Activated T-cell treated with anti-CD3 and anti-CD28 coated beads, Interleukin-2, amount 50 U/mL, for 72 hours (primary cell): ENCODE measurements at regions not wholly inside any gene's neighbourhood (a gene's known extent, or its start where the extent isn't known, plus 50 kb on each side); places are given as distances from the start of the nearest gene placed in this dataset.
"Not testable (repeated sequence)": the region's sequence is repeated elsewhere in the genome, so short reads cannot be mapped to it uniquely, and the experiment has no call there.

ENCODE experiments used
- ATAC-seq, 2 donors: fragments of 150-1000 bp; cut with Tn5 transposase; replicated peaks in 1 of 2; 2 replicates each; pipeline ENCODE4 v1.10.0; 2021; ENCODE audit warnings: moderate library complexity in 2 of 2, mild to moderate bottlenecking in 1 of 2
- DNase-seq, 2 donors: peaks; one replicate each; pipeline ENCODE4 v3.0.0; 2021 to 2022; ENCODE audit warnings: mixed read lengths in 1 of 2
- H3K27ac Mint-ChIP-seq: one replicate; pipeline ENCODE4 v1.8.0; 2022; ENCODE audit warnings: mild to moderate bottlenecking, moderate library complexity, mixed read lengths
- H3K27me3 Mint-ChIP-seq: one replicate; pipeline ENCODE4 v1.8.0; 2022; ENCODE audit warnings: low read depth, mixed read lengths
- H3K36me3 Mint-ChIP-seq, 2 donors: one replicate each; pipeline ENCODE4 v1.8.0; 2022; ENCODE audit warnings: mixed read lengths in 2 of 2, mild to moderate bottlenecking in 1 of 2; ENCODE audit not compliant: insufficient read depth in 2 of 2
- H3K4me1 Mint-ChIP-seq: one replicate; pipeline ENCODE4 v1.8.0; 2022; ENCODE audit warnings: low read depth, mixed read lengths
- H3K4me3 Mint-ChIP-seq, 2 donors: one replicate each; pipeline ENCODE4 v1.8.0; 2022; ENCODE audit warnings: mild to moderate bottlenecking in 2 of 2, mixed read lengths in 2 of 2, moderate library complexity in 2 of 2
- H3K9me3 Mint-ChIP-seq, 2 donors: one replicate each; pipeline ENCODE4 v1.8.0; 2022; ENCODE audit warnings: mixed read lengths in 2 of 2

GRCh38 chrY:8041238-8041637, 1129.7 kb upstream of the AMELY start:
- no peak overlapping the region for H3K4me3 Mint-ChIP-seq
- peak in 1 of 2 donors; percentile 79 for ATAC-seq

DNA sequence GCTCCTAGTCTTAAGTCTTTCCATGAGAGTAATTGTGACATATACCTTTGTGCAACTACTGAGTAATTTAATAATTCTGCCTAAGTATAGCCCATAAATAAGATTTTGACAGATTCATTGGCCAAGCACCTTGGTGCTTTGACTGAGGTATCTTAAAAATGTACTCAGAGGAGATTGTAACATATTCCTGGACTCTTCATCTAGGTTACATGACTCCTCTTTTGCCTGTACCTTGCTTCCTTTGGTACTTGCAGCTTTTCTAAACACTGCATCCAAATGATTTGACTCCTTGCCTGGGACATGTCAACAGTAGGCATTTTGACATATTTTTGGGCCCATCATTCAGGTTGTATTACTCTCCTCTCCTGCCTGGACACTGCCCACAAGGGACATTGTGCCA, 1125.0 kb upstream of the AMELY start:
- DNase-seq (no peak), ATAC-seq (no peak)
- no peak overlapping the region for H3K4me3 Mint-ChIP-seq
- H3K4me1 Mint-ChIP-seq: no peaks in the 10 kb centered on the region
- H3K27ac Mint-ChIP-seq: no peak overlapping the region
- no peaks in the 10 kb centered on the region for H3K36me3 Mint-ChIP-seq
- no peaks in the 10 kb centered on the region for H3K27me3 Mint-ChIP-seq
- no peaks in the 10 kb centered on the region for H3K9me3 Mint-ChIP-seq

More at GRCh38 chrY:8041238-8041637, 1129.7 kb upstream of the AMELY start:
- Mint-ChIP-seq H3K27ac (no peak overlapping the region), H3K4me1 (no peaks in the 10 kb centered on the region), H3K9me3 (peaks cover 0 to 1% of the 10 kb centered on the region in 2 donors), H3K27me3 (no peaks in the 10 kb centered on the region), H3K36me3 (no peaks in the 10 kb centered on the region)
- DNase-seq: no peak

GRCh38 chrY:8035653-8036052, 1124.1 kb upstream of the AMELY start:
- Mint-ChIP-seq H3K4me3 (no peak overlapping the region), H3K4me1 (no peaks in the 10 kb centered on the region), H3K27me3 (no peaks in the 10 kb centered on the region), H3K9me3 (no peaks in the 10 kb centered on the region), H3K27ac (no peak overlapping the region), H3K36me3 (no peaks in the 10 kb centered on the region)
- DNase-seq (no peak), ATAC-seq (peak in 1 of 2 donors; percentile 37)

DNA sequence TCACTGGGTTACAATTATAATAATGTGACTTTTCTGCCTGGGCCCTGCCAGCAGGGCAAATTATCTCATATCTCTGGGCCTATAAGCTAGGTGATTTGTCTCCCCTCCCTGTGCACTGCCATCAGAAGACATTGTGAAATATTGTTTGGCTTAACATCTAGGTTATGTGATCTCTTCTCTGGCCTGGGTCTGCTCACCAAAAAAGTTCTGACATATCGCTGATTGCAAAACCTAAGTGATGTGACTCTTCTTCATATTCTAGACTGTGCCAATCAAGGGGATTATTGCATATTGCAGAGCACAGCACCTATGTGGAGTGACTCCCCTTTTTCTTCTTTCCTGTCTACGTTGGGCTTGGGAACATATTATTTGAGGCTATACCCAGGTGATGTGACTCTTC, 1123.1 kb upstream of the AMELY start:
- ATAC-seq: no peak
- no peaks in the 10 kb centered on the region for H3K4me1 Mint-ChIP-seq
- H3K27ac Mint-ChIP-seq: no peak overlapping the region
- H3K36me3 Mint-ChIP-seq: peaks cover 0 to 2% of the 10 kb centered on the region in 2 donors
- no peak for DNase-seq
- H3K9me3 Mint-ChIP-seq: no peaks in the 10 kb centered on the region
- no peaks in the 10 kb centered on the region for H3K27me3 Mint-ChIP-seq
- no peak overlapping the region for H3K4me3 Mint-ChIP-seq

DNA sequence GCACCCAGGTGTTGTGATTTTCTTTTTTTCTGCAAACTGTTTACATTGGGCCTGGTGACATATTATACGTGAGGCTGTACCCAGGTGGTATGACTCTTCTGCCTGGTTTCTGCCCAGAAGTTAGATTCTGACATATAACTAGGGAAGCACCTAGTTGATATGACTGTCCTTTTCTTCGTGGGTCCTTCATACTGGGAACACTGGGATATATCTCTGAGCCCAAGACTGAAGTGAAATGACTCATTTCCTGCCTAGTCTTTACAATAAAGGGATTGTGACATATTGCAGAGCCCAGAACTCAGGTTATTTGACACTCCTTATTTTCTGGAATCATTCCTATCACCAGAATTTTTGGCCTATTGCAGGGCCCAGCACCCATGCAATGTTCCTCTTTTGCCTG, 1121.6 kb upstream of the AMELY start:
- DNase-seq (no peak), ATAC-seq (peak in 1 of 2 donors; percentile 63)
- no peak overlapping the region for H3K27ac Mint-ChIP-seq
- no peaks in the 10 kb centered on the region for H3K9me3 Mint-ChIP-seq
- peaks cover 0 to 2% of the 10 kb centered on the region in 2 donors for H3K36me3 Mint-ChIP-seq
- H3K27me3 Mint-ChIP-seq: no peaks in the 10 kb centered on the region
- no peak overlapping the region for H3K4me3 Mint-ChIP-seq
- no peaks in the 10 kb centered on the region for H3K4me1 Mint-ChIP-seq

- Mint-ChIP-seq H3K4me1 (no peaks in the 10 kb centered on the region), H3K36me3 (no peaks in the 10 kb centered on the region), H3K4me3 (no peak overlapping the region), H3K27ac (no peak overlapping the region), H3K9me3 (no peaks in the 10 kb centered on the region), H3K27me3 (no peaks in the 10 kb centered on the region)
- no peak for ATAC-seq
- DNase-seq: no peak
Measured at GRCh38 chrY:8020540-8020939, 1109.0 kb upstream of the AMELY start.

- H3K4me3 Mint-ChIP-seq: no peak overlapping the region
- ATAC-seq (peak in 1 of 2 donors; percentile 44), DNase-seq (no peak)
- H3K27me3 Mint-ChIP-seq: no peaks in the 10 kb centered on the region
- no peaks in the 10 kb centered on the region for H3K9me3 Mint-ChIP-seq
- H3K27ac Mint-ChIP-seq: no peak overlapping the region
- H3K4me1 Mint-ChIP-seq: no peaks in the 10 kb centered on the region
- H3K36me3 Mint-ChIP-seq: no peaks in the 10 kb centered on the region
Measured at GRCh38 chrY:8011515-8011914, 1100.0 kb upstream of the AMELY start.

GRCh38 chrY:8004196-8004595, 1092.6 kb upstream of the AMELY start:
- Mint-ChIP-seq H3K36me3 (peaks cover 0 to 2% of the 10 kb centered on the region in 2 donors), H3K27ac (peak overlapping the region; percentile 41), H3K9me3 (no peaks in the 10 kb centered on the region), H3K4me1 (no peaks in the 10 kb centered on the region), H3K4me3 (no peak overlapping the region), H3K27me3 (no peaks in the 10 kb centered on the region)
- ATAC-seq (peak in 1 of 2 donors; percentile 90), DNase-seq (peak in 1 of 2 donors; percentile 40)

- no peak for DNase-seq
- ATAC-seq: no peak
- Mint-ChIP-seq H3K9me3 (peaks cover 0 to 3% of the 10 kb centered on the region in 2 donors), H3K27me3 (no peaks in the 10 kb centered on the region), H3K27ac (no peak overlapping the region), H3K4me1 (no peaks in the 10 kb centered on the region), H3K36me3 (peaks cover 0 to 2% of the 10 kb centered on the region in 2 donors), H3K4me3 (no peak overlapping the region)
Measured at GRCh38 chrY:7996726-7997125, 1085.2 kb upstream of the AMELY start.

- not testable (repeated sequence) for H3K27me3 Mint-ChIP-seq, H3K9me3 Mint-ChIP-seq, ATAC-seq, DNase-seq, H3K4me1 Mint-ChIP-seq, H3K27ac Mint-ChIP-seq, H3K36me3 Mint-ChIP-seq, H3K4me3 Mint-ChIP-seq
Measured at GRCh38 chrY:7994781-7995180, 1083.2 kb upstream of the AMELY start.

GRCh38 chrY:7979770-7980169, 1068.2 kb upstream of the AMELY start:
- Mint-ChIP-seq H3K27ac (no peak overlapping the region), H3K36me3 (peaks cover 0 to 2% of the 10 kb centered on the region in 2 donors), H3K4me1 (no peaks in the 10 kb centered on the region), H3K9me3 (no peaks in the 10 kb centered on the region), H3K4me3 (no peak overlapping the region), H3K27me3 (no peaks in the 10 kb centered on the region)
- DNase-seq (no peak), ATAC-seq (no peak)

DNA sequence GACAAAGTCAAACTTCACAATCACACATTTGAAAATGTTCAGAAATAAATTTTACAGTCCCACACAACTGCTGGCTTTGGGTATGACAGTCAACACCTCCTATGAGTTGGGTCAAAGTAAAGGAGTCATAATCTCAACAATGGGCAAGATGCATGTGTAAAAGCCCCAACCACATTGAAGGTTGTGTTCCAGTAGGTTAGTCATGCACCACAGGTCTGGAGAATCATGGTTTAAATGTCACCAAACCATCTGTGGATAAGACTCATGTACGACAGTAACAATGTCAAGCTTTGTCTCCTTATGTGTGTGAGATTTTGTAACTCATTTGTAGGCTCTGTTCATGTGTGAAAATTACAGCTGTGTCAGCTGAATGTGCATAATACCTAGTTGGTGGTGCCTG, 1065.7 kb upstream of the AMELY start:
- Mint-ChIP-seq H3K9me3 (peaks cover 0 to 4% of the 10 kb centered on the region in 2 donors), H3K36me3 (no peaks in the 10 kb centered on the region), H3K27me3 (no peaks in the 10 kb centered on the region), H3K27ac (no peak overlapping the region), H3K4me3 (no peak overlapping the region), H3K4me1 (no peaks in the 10 kb centered on the region)
- ATAC-seq: peak in 1 of 2 donors; percentile 82
- DNase-seq: no peak

DNA sequence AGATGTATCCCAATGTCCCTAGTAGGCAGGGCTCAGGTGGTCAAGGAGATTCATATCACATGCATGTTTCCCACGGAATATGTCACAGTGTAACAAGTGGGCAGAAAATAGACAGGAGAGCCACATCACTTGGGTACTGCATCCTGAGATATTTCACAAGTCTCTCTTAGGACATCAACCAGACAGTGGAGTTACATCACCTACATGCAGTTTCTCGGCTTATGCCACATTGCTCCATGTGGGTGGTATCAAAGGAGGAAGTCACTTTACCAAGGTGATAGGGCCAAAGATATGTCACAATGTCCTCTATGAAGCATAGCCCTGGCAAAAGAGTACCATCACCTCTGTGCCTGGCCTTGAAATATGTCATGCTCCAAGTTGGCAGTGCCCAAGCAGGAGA, 1056.7 kb upstream of the AMELY start:
- Mint-ChIP-seq H3K4me1 (no peaks in the 10 kb centered on the region), H3K4me3 (no peak overlapping the region), H3K36me3 (no peaks in the 10 kb centered on the region), H3K27me3 (no peaks in the 10 kb centered on the region), H3K27ac (no peak overlapping the region), H3K9me3 (no peaks in the 10 kb centered on the region)
- no peak for ATAC-seq
- DNase-seq: no peak

GRCh38 chrY:7966916-7967315, 1055.4 kb upstream of the AMELY start:
- DNase-seq (no peak), ATAC-seq (peak in 1 of 2 donors; percentile 75)
- Mint-ChIP-seq H3K4me1 (no peaks in the 10 kb centered on the region), H3K27ac (no peak overlapping the region), H3K9me3 (no peaks in the 10 kb centered on the region), H3K4me3 (no peak overlapping the region), H3K36me3 (no peaks in the 10 kb centered on the region), H3K27me3 (no peaks in the 10 kb centered on the region)
